GM12873 (cell line): ENCODE measurements at regions not wholly inside any gene's neighbourhood (a gene's known extent, or its start where the extent isn't known, plus 50 kb on each side); places are given as distances from the start of the nearest gene placed in this dataset.

Experiments used
- CTCF ChIP-seq: IDR thresholded peaks from 2 replicates; pipeline ENCODE4 v1.5.1; 2012; ENCODE audit warnings: low read depth, mild to moderate bottlenecking, moderate library complexity, low read length, control low read depth; ENCODE audit not compliant: insufficient read depth; ENCODE audit errors: missing control alignments

- TF ChIP-seq CTCF, result no peak
Observed at GRCh38 chr1:56324504-56324903, 254.9 kb downstream of the PLPP3 start.

GRCh38 chr1:56322211-56322610 lies 257.2 kb downstream of the PLPP3 start:
- no peak for TF ChIP-seq CTCF

- TF ChIP-seq CTCF, result no peak
Observed at GRCh38 chr1:56321150-56321490, 258.2 kb downstream of the PLPP3 start.

- TF ChIP-seq CTCF, result no peak
Observed at GRCh38 chr1:56320464-56321149, 258.8 kb downstream of the PLPP3 start.

GRCh38 chr1:56317722-56318121 lies 261.6 kb downstream of the PLPP3 start:
- TF ChIP-seq CTCF, result no peak

GRCh38 chr1:56315293-56315942 lies 263.9 kb downstream of the PLPP3 start:
- no peak for TF ChIP-seq CTCF

- TF ChIP-seq CTCF, result no peak
Observed at GRCh38 chr1:56313560-56313959, 265.8 kb downstream of the PLPP3 start.
